CD14-positive monocyte (primary cell): ENCODE measurements at regions not wholly inside any gene's neighbourhood (a gene's known extent, or its start where the extent isn't known, plus 50 kb on each side); places are given as distances from the start of the nearest gene placed in this dataset.

Source experiments
- DNase-seq, 3 donors: peaks; one replicate each; pipeline ENCODE4 v3.0.0-alpha.2; 2011 to 2022
- H2AFZ ChIP-seq: 2 replicates; pipeline ENCODE4 v1.6.0; 2012; ENCODE audit warnings: mild to moderate bottlenecking, low read depth, low read length, inconsistent platforms; ENCODE audit not compliant: insufficient read depth, poor library complexity, severe bottlenecking
- H3K27ac ChIP-seq, 2 donors: 1 replicate in 1 of 2; 2 replicates in 1 of 2; pipeline ENCODE4 v1.5.1; 2012 to 2013; ENCODE audit warnings: low read length in 2 of 2, control low read depth in 1 of 2, inconsistent platforms in 1 of 2, low read depth in 1 of 2, mild to moderate bottlenecking in 1 of 2
- H3K27me3 ChIP-seq, 2 donors: one replicate each; pipeline versions ENCODE4 v1.6.0 to v1.6.1; 2011 to 2013; ENCODE audit warnings: low read length in 2 of 2; ENCODE audit not compliant: control insufficient read depth in 2 of 2, insufficient read depth in 2 of 2
- H3K36me3 ChIP-seq, 2 donors: replicated peaks in 1 of 2; 1 replicate in 1 of 2; 2 replicates in 1 of 2; pipeline versions ENCODE4 v1.5.1 to v1.6.1; 2012 to 2013; ENCODE audit warnings: low read length in 2 of 2, control low read depth in 1 of 2, inconsistent platforms in 1 of 2, mild to moderate bottlenecking in 1 of 2; ENCODE audit not compliant: insufficient read depth in 2 of 2, control insufficient read depth in 1 of 2
- H3K4me1 ChIP-seq, 2 donors: 1 replicate in 1 of 2; 2 replicates in 1 of 2; pipeline versions ENCODE4 v1.5.1 to v1.6.1; 2012 to 2013; ENCODE audit warnings: low read length in 2 of 2, control low read depth in 1 of 2, inconsistent platforms in 1 of 2, mild to moderate bottlenecking in 1 of 2, moderate library complexity in 1 of 2; ENCODE audit not compliant: insufficient read depth in 2 of 2, control insufficient read depth in 1 of 2
- H3K4me2 ChIP-seq: replicated peaks from 2 replicates; pipeline ENCODE3; 2012; ENCODE audit warnings: low read length, moderate library complexity, mild to moderate bottlenecking; ENCODE audit not compliant: poor library complexity, severe bottlenecking; ENCODE audit errors: extremely low read depth
- H3K4me3 ChIP-seq, 3 experiments: fragments of 200-600 bp in 1 of 3; sonication (generic) in 1 of 3; replicated peaks in 1 of 3; 1 replicate in 2 of 3; 2 replicates in 1 of 3; pipeline ENCODE4 v1.5.1; 2011 to 2013; ENCODE audit warnings: low read length in 3 of 3, mild to moderate bottlenecking in 3 of 3, control low read depth in 2 of 3, low read depth in 2 of 3, inconsistent platforms in 1 of 3, moderate library complexity in 1 of 3
- H3K79me2 ChIP-seq: 2 replicates; pipeline ENCODE4 v1.6.0; 2012; ENCODE audit warnings: mild to moderate bottlenecking, control low read depth, inconsistent platforms, low read length, moderate library complexity; ENCODE audit not compliant: insufficient read depth
- H3K9ac ChIP-seq: 2 replicates; pipeline ENCODE4 v1.6.0; 2017; ENCODE audit warnings: low read length, mild to moderate bottlenecking; ENCODE audit not compliant: insufficient read depth, poor library complexity, severe bottlenecking
- H3K9me3 ChIP-seq, 2 donors: replicated peaks in 1 of 2; 1 replicate in 1 of 2; 2 replicates in 1 of 2; pipeline versions ENCODE4 v1.5.1 to v1.6.1; 2012 to 2013; ENCODE audit warnings: low read length in 2 of 2, control low read depth in 1 of 2; ENCODE audit not compliant: control insufficient read depth in 1 of 2, insufficient read depth in 1 of 2
- H4K20me1 ChIP-seq: 2 replicates; pipeline ENCODE4 v1.6.0; 2012; ENCODE audit warnings: mild to moderate bottlenecking, low read length, control low read depth, moderate library complexity; ENCODE audit not compliant: insufficient read depth
- H3K27ac Mint-ChIP-seq, 7 donors: one replicate each; pipeline ENCODE4 v1.8.0; 2020; ENCODE audit warnings: mild to moderate bottlenecking in 7 of 7, mixed read lengths in 7 of 7, moderate library complexity in 6 of 7, inconsistent platforms in 2 of 7
- H3K27me3 Mint-ChIP-seq, 3 donors: one replicate each; pipeline ENCODE4 v1.8.0; 2021 to 2022; ENCODE audit warnings: low read depth in 3 of 3, mild to moderate bottlenecking in 3 of 3, mixed read lengths in 3 of 3, moderate library complexity in 3 of 3, inconsistent platforms in 1 of 3
- H3K36me3 Mint-ChIP-seq, 2 donors: one replicate each; pipeline ENCODE4 v1.8.0; 2020; ENCODE audit warnings: mixed read lengths in 2 of 2, inconsistent platforms in 1 of 2, mild to moderate bottlenecking in 1 of 2
- H3K4me1 Mint-ChIP-seq: one replicate; pipeline ENCODE4 v1.8.0; 2020; ENCODE audit warnings: mild to moderate bottlenecking, mixed read lengths
- H3K4me3 Mint-ChIP-seq, 2 donors: one replicate each; pipeline ENCODE4 v1.8.0; 2020; ENCODE audit warnings: mild to moderate bottlenecking in 2 of 2, mixed read lengths in 2 of 2, moderate library complexity in 1 of 2
- H3K9me3 Mint-ChIP-seq, 7 donors: one replicate each; pipeline ENCODE4 v1.8.0; 2020 to 2022; ENCODE audit warnings: mixed read lengths in 7 of 7, mild to moderate bottlenecking in 6 of 7, moderate library complexity in 6 of 7, inconsistent platforms in 2 of 7
- WGBS: methylation state at CpG from one replicate; pipeline ENCODE4 v1.1.5; 2013; ENCODE audit warnings: missing lambda C conversion rate; ENCODE audit not compliant: insufficient coverage; 5-methylcytosine and 5-hydroxymethylcytosine counted together
- intact Hi-C, 2 donors: fragments of 100-400 bp; cut with micrococcal nuclease; formaldehyde crosslinking; loops; one replicate each; pipeline versions ENCODE4 v1.15.0 to v1.15.1; 2023
- TF ChIP-seq, protein P1 (sequence below): fragments of 200-600 bp; IDR thresholded peaks from one replicate; pipeline ENCODE4 v1.8.0; 2022; ENCODE audit warnings: antibody characterized with exemption, mild to moderate bottlenecking

DNA sequence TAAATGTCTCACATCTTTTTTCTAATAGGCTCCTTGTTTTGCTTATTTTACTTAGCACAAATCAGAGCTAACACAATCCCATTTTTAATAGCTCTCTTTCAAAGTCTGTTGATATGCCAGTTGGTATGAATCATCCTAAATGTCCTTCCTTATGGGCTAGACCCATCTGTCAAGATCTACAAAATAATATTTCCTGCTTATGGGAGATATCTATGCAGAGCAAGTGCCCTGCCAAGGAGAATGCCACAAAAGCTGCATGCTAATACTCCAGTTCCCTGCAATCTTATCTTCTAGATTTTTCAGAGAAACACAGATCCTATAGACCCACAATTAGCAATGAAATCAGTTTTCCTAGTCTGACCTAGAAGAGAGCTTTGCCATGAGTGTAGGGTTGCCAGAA is 230.8 kb upstream of the NPVF start:
- H3K27me3 ChIP-seq, result no peaks in the 10 kb centered on the region
- intact Hi-C loops, result no loop called here
- H3K36me3 ChIP-seq, result no peaks in the 10 kb centered on the region
- no peak for DNase-seq
- no peaks in the 10 kb centered on the region for H3K79me2 ChIP-seq
- H3K27ac Mint-ChIP-seq, result no peak overlapping the region
- no peak overlapping the region for H3K4me3 Mint-ChIP-seq
- peaks cover 17% of the 10 kb centered on the region for H3K4me1 Mint-ChIP-seq
- no peak overlapping the region for H3K4me3 ChIP-seq
- H3K9me3 Mint-ChIP-seq, result peaks cover 0 to 3% (median 0%) of the 10 kb centered on the region in 7 donors
- peaks cover 0 to 2% (median 0%) of the 10 kb centered on the region in 3 donors for H3K27me3 Mint-ChIP-seq
- H3K9me3 ChIP-seq, result no peaks in the 10 kb centered on the region
- no peak overlapping the region for H3K27ac ChIP-seq
- no peak overlapping the region for H3K4me2 ChIP-seq
- TF ChIP-seq, protein P1, sequence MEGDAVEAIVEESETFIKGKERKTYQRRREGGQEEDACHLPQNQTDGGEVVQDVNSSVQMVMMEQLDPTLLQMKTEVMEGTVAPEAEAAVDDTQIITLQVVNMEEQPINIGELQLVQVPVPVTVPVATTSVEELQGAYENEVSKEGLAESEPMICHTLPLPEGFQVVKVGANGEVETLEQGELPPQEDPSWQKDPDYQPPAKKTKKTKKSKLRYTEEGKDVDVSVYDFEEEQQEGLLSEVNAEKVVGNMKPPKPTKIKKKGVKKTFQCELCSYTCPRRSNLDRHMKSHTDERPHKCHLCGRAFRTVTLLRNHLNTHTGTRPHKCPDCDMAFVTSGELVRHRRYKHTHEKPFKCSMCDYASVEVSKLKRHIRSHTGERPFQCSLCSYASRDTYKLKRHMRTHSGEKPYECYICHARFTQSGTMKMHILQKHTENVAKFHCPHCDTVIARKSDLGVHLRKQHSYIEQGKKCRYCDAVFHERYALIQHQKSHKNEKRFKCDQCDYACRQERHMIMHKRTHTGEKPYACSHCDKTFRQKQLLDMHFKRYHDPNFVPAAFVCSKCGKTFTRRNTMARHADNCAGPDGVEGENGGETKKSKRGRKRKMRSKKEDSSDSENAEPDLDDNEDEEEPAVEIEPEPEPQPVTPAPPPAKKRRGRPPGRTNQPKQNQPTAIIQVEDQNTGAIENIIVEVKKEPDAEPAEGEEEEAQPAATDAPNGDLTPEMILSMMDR, result no peak
- H3K36me3 Mint-ChIP-seq, result no peaks in the 10 kb centered on the region
- peaks cover 3 to 8% of the 10 kb centered on the region in 2 donors for H3K4me1 ChIP-seq
- no peak overlapping the region for H3K9ac ChIP-seq
- H2AFZ ChIP-seq, result no peak overlapping the region
- H4K20me1 ChIP-seq, result no peaks in the 10 kb centered on the region

GRCh38 chr7:25460433-25460832 is 232.1 kb upstream of the NPVF start:
- Mint-ChIP-seq H3K27ac (no peak overlapping the region), H3K4me3 (no peak overlapping the region), H3K36me3 (no peaks in the 10 kb centered on the region), H3K9me3 (peaks cover 0 to 3% (median 0%) of the 10 kb centered on the region in 7 donors), H3K27me3 (peaks cover 0 to 2% (median 0%) of the 10 kb centered on the region in 3 donors), H3K4me1 (peaks cover 6% of the 10 kb centered on the region)
- H3K4me3 ChIP-seq, result no peak overlapping the region
- H3K9ac ChIP-seq, result no peak overlapping the region
- H3K79me2 ChIP-seq, result no peaks in the 10 kb centered on the region
- no peak overlapping the region for H3K27ac ChIP-seq
- H3K4me2 ChIP-seq, result no peak overlapping the region
- no peak overlapping the region for H2AFZ ChIP-seq
- no peaks in the 10 kb centered on the region for H3K4me1 ChIP-seq
- H3K36me3 ChIP-seq, result no peaks in the 10 kb centered on the region
- no peaks in the 10 kb centered on the region for H4K20me1 ChIP-seq
- WGBS, result 79% methylated on average over 2 of the region's 5 CpGs
- TF ChIP-seq, protein P1, result no peak
- H3K9me3 ChIP-seq, result no peaks in the 10 kb centered on the region
- no peaks in the 10 kb centered on the region for H3K27me3 ChIP-seq
- DNase-seq, result no peak
- intact Hi-C loops, result no loop called here
